ENCODE measurements at regions not wholly inside any gene's neighbourhood (a gene's known extent, or its start where the extent isn't known, plus 50 kb on each side); places are given as distances from the start of the nearest gene placed in this dataset.

DNA sequence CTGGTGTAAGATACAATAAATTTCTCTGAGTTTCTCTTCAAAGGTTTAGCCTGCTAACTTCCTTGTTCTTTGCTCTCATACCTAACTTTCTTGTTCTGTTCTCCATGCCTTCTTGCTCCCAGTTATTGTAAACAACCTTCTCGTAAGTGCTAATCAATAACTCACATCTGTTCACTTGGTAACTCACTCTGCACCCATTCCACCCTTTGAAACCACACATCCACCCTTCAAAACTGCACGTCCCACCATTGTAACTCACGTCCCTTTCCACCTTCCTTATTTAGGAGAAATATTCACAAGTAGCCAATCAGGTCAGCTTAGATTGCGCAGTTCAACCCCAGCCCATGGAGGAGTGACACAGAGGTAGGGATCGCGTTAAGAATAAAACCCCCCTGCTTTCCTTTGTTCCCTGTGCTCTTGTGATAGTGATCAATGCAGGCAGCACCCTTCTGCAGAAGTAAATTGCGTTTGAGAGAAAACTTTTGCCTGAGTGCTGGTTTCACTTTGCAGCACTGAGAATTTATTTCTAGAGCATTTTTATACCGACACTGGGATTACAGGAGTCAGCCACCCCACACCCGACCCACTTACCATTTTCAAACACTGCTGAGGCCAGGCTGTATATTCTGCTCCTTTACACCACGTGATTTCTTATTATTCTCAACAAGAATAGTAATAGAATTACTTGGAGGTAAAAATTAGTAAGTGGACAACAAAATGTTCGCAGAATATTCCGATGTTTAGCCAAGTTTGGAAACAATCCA is 789.2 kb upstream of the RGS18 start (continued):
- TF ChIP-seq PTBP1 (IDR thresholded peaks at IDR 0.05; ENCODE audit: low read depth, low read length): no peak
- TF ChIP-seq, protein P1, sequence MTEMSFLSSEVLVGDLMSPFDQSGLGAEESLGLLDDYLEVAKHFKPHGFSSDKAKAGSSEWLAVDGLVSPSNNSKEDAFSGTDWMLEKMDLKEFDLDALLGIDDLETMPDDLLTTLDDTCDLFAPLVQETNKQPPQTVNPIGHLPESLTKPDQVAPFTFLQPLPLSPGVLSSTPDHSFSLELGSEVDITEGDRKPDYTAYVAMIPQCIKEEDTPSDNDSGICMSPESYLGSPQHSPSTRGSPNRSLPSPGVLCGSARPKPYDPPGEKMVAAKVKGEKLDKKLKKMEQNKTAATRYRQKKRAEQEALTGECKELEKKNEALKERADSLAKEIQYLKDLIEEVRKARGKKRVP (CRISPR knock-in tag; IDR thresholded peaks at IDR 0.05): no peak
- TF ChIP-seq, protein P2, sequence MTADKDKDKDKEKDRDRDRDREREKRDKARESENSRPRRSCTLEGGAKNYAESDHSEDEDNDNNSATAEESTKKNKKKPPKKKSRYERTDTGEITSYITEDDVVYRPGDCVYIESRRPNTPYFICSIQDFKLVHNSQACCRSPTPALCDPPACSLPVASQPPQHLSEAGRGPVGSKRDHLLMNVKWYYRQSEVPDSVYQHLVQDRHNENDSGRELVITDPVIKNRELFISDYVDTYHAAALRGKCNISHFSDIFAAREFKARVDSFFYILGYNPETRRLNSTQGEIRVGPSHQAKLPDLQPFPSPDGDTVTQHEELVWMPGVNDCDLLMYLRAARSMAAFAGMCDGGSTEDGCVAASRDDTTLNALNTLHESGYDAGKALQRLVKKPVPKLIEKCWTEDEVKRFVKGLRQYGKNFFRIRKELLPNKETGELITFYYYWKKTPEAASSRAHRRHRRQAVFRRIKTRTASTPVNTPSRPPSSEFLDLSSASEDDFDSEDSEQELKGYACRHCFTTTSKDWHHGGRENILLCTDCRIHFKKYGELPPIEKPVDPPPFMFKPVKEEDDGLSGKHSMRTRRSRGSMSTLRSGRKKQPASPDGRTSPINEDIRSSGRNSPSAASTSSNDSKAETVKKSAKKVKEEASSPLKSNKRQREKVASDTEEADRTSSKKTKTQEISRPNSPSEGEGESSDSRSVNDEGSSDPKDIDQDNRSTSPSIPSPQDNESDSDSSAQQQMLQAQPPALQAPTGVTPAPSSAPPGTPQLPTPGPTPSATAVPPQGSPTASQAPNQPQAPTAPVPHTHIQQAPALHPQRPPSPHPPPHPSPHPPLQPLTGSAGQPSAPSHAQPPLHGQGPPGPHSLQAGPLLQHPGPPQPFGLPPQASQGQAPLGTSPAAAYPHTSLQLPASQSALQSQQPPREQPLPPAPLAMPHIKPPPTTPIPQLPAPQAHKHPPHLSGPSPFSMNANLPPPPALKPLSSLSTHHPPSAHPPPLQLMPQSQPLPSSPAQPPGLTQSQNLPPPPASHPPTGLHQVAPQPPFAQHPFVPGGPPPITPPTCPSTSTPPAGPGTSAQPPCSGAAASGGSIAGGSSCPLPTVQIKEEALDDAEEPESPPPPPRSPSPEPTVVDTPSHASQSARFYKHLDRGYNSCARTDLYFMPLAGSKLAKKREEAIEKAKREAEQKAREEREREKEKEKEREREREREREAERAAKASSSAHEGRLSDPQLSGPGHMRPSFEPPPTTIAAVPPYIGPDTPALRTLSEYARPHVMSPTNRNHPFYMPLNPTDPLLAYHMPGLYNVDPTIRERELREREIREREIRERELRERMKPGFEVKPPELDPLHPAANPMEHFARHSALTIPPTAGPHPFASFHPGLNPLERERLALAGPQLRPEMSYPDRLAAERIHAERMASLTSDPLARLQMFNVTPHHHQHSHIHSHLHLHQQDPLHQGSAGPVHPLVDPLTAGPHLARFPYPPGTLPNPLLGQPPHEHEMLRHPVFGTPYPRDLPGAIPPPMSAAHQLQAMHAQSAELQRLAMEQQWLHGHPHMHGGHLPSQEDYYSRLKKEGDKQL (CRISPR knock-in tag; IDR thresholded peaks at IDR 0.05; ENCODE audit: borderline replicate concordance): no peak
- TF ChIP-seq TAF1 (IDR thresholded peaks at IDR 0.05; ENCODE audit: control insufficient read depth, extremely low read depth, insufficient read depth, low read length, severe bottlenecking): no peak
- no peak for TF ChIP-seq MAFF (IDR thresholded peaks at IDR 0.05; ENCODE audit: low read length)
- TF ChIP-seq SRSF7 (optimal IDR thresholded peaks at IDR 0.05; ENCODE audit: low read depth, low read length): no peak
- TF ChIP-seq, protein P3, sequence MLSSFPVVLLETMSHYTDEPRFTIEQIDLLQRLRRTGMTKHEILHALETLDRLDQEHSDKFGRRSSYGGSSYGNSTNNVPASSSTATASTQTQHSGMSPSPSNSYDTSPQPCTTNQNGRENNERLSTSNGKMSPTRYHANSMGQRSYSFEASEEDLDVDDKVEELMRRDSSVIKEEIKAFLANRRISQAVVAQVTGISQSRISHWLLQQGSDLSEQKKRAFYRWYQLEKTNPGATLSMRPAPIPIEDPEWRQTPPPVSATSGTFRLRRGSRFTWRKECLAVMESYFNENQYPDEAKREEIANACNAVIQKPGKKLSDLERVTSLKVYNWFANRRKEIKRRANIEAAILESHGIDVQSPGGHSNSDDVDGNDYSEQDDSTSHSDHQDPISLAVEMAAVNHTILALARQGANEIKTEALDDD (IDR thresholded peaks at IDR 0.05): 0 out of 2 replicates have a peak, but pooled peaks have one; percentile 16
- TF ChIP-seq CCAR2 (IDR thresholded peaks at IDR 0.05; ENCODE audit: low read depth, low read length): no peak
- TF ChIP-seq FOXJ2 (tag; IDR thresholded peaks at IDR 0.05): no peak
- TF ChIP-seq, protein P4, sequence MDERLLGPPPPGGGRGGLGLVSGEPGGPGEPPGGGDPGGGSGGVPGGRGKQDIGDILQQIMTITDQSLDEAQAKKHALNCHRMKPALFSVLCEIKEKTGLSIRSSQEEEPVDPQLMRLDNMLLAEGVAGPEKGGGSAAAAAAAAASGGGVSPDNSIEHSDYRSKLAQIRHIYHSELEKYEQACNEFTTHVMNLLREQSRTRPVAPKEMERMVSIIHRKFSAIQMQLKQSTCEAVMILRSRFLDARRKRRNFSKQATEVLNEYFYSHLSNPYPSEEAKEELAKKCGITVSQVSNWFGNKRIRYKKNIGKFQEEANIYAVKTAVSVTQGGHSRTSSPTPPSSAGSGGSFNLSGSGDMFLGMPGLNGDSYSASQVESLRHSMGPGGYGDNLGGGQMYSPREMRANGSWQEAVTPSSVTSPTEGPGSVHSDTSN (CRISPR knock-in tag; IDR thresholded peaks at IDR 0.05; ENCODE audit: low read depth): no peak
- TF ChIP-seq, protein P4 (tag; conservative IDR thresholded peaks at IDR 0.05; ENCODE audit: low read depth): no peak
- TF ChIP-seq, protein P5, sequence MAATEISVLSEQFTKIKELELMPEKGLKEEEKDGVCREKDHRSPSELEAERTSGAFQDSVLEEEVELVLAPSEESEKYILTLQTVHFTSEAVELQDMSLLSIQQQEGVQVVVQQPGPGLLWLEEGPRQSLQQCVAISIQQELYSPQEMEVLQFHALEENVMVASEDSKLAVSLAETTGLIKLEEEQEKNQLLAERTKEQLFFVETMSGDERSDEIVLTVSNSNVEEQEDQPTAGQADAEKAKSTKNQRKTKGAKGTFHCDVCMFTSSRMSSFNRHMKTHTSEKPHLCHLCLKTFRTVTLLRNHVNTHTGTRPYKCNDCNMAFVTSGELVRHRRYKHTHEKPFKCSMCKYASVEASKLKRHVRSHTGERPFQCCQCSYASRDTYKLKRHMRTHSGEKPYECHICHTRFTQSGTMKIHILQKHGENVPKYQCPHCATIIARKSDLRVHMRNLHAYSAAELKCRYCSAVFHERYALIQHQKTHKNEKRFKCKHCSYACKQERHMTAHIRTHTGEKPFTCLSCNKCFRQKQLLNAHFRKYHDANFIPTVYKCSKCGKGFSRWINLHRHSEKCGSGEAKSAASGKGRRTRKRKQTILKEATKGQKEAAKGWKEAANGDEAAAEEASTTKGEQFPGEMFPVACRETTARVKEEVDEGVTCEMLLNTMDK (IDR thresholded peaks at IDR 0.05; ENCODE audit: borderline replicate concordance, insufficient read depth, low read depth, low read length, poor library complexity, severe bottlenecking): no peak
- peak; percentile 6; the same call in 1 of the 2 replicates for TF ChIP-seq PHF8 (IDR thresholded peaks at IDR 0.05; ENCODE audit: borderline replicate concordance, low read length)
- no peak for TF ChIP-seq NBN (IDR thresholded peaks at IDR 0.05; ENCODE audit: low read depth)
